ENCODE measurements at regions not wholly inside any gene's neighbourhood (a gene's known extent, or its start where the extent isn't known, plus 50 kb on each side); places are given as distances from the start of the nearest gene placed in this dataset.

DNA sequence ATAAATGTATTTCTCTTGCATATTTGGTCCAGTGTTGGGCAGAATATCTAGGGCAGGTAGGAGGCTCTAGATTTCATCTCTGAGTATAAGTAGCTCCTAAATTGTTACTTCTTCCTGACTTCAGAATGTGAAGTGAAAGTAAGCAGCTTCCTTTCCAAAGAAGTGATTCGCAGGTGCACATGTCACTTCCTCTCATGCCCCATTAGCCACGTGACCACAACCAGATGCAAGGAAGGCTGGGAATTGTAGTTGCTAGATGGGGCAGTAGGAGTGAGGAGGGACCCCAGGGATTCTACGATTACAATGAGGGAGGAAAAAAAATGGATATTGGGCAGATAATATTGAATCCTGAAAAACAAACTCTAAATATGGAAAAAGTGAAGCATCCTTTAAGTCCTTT is 113.2 kb upstream of the CYYR1 start:
- H3K27ac ChIP-seq (ENCODE audit: low read depth in 1 of 2, low read length in 2 of 2), result no peak overlapping the region
- TF ChIP-seq HNF4A (conservative IDR thresholded peaks at IDR 0.05), result no peak
- TF ChIP-seq JUND (IDR thresholded peaks at IDR 0.05), result no peak
- no peaks in the 10 kb centered on the region for H3K27me3 ChIP-seq (ENCODE audit: control insufficient read depth in 4 of 4, insufficient read depth in 4 of 4, low read length in 3 of 4)
- DNase-seq (ENCODE audit: low spot score), result no peak
- 40% methylated on average over 3 of the region's 3 CpGs for WGBS
- H3K4me3 ChIP-seq (ENCODE audit: low read depth in 1 of 3, low read length in 3 of 3), result no peak overlapping the region
- no peaks in the 10 kb centered on the region for H3K4me1 ChIP-seq (ENCODE audit: control insufficient read depth in 4 of 4, insufficient read depth in 4 of 4, low read length in 3 of 4)
- H3K9ac ChIP-seq (ENCODE audit: low read depth in 1 of 2, low read length in 2 of 2), result no peak overlapping the region
- H3K9me3 ChIP-seq (ENCODE audit: control insufficient read depth in 4 of 4, low read length in 3 of 4), result peaks cover 0 to 7% (median 5%) of the 10 kb centered on the region in 4 donors
- no peaks in the 10 kb centered on the region for H3K36me3 ChIP-seq (ENCODE audit: control insufficient read depth in 4 of 4, insufficient read depth in 3 of 4, low read depth in 1 of 4, low read length in 3 of 4)

DNA sequence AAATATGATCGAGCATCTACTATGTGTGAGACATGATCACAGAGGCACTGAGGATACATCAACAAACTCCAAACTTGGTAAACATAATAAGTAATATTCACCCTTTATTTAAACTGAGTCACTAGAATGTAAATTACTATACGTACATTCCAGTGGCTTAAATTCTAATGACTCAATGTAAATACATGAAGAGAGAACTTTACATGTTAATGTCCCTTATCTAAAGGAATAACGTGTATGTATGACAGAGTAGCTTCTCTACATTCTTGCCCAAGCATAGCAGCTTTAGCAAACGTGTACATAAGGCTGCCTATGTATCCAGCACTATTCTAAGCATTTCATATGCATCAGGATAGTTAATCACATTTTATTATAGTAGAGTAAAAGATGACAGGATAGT is 111.8 kb upstream of the CYYR1 start:
- no peaks in the 10 kb centered on the region for H3K27me3 ChIP-seq (ENCODE audit: control insufficient read depth in 4 of 4, insufficient read depth in 4 of 4, low read length in 3 of 4)
- no peak overlapping the region for H3K9ac ChIP-seq (ENCODE audit: low read depth in 1 of 2, low read length in 2 of 2)
- no peak for DNase-seq (ENCODE audit: low spot score)
- H3K4me3 ChIP-seq (ENCODE audit: low read depth in 1 of 3, low read length in 3 of 3), result no peak overlapping the region
- H3K36me3 ChIP-seq (ENCODE audit: control insufficient read depth in 4 of 4, insufficient read depth in 3 of 4, low read depth in 1 of 4, low read length in 3 of 4), result no peaks in the 10 kb centered on the region
- WGBS, result 62% methylated on average over 4 of the region's 4 CpGs
- H3K27ac ChIP-seq (ENCODE audit: low read depth in 1 of 2, low read length in 2 of 2), result no peak overlapping the region
- TF ChIP-seq ATF3 (IDR thresholded peaks at IDR 0.05), result no peak
- no peak for TF ChIP-seq YY1 (IDR thresholded peaks at IDR 0.05)
- no peak for TF ChIP-seq FOXA1 (IDR thresholded peaks at IDR 0.05)
- no peak for TF ChIP-seq HNF4A (conservative IDR thresholded peaks at IDR 0.05)
- TF ChIP-seq GABPA (IDR thresholded peaks at IDR 0.05 in 1 of 2, conservative IDR thresholded peaks at IDR 0.05 in 1 of 2), result no peak
- TF ChIP-seq TAF1 (conservative IDR thresholded peaks at IDR 0.05), result no peak
- TF ChIP-seq RXRA (IDR thresholded peaks at IDR 0.05), result no peak
- no peak for TF ChIP-seq JUND (IDR thresholded peaks at IDR 0.05)
- TF ChIP-seq HNF4G (IDR thresholded peaks at IDR 0.05), result no peak
- no peak for TF ChIP-seq NR2F2 (IDR thresholded peaks at IDR 0.05)
- no peak for TF ChIP-seq SP1 (IDR thresholded peaks at IDR 0.05)
- no peak for TF ChIP-seq RAD21 (IDR thresholded peaks at IDR 0.05)
- TF ChIP-seq, protein P1, sequence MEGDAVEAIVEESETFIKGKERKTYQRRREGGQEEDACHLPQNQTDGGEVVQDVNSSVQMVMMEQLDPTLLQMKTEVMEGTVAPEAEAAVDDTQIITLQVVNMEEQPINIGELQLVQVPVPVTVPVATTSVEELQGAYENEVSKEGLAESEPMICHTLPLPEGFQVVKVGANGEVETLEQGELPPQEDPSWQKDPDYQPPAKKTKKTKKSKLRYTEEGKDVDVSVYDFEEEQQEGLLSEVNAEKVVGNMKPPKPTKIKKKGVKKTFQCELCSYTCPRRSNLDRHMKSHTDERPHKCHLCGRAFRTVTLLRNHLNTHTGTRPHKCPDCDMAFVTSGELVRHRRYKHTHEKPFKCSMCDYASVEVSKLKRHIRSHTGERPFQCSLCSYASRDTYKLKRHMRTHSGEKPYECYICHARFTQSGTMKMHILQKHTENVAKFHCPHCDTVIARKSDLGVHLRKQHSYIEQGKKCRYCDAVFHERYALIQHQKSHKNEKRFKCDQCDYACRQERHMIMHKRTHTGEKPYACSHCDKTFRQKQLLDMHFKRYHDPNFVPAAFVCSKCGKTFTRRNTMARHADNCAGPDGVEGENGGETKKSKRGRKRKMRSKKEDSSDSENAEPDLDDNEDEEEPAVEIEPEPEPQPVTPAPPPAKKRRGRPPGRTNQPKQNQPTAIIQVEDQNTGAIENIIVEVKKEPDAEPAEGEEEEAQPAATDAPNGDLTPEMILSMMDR (IDR thresholded peaks at IDR 0.05; ENCODE audit: low read depth, low read length, missing input control), result no peak
- no peak for TF ChIP-seq REST (IDR thresholded peaks at IDR 0.05)
- TF ChIP-seq EGR1 (IDR thresholded peaks at IDR 0.05; ENCODE audit: low read depth in 2 of 2), result no peak
- TF ChIP-seq FOXA2 (IDR thresholded peaks at IDR 0.05), result no peak
- TF ChIP-seq, protein P2, sequence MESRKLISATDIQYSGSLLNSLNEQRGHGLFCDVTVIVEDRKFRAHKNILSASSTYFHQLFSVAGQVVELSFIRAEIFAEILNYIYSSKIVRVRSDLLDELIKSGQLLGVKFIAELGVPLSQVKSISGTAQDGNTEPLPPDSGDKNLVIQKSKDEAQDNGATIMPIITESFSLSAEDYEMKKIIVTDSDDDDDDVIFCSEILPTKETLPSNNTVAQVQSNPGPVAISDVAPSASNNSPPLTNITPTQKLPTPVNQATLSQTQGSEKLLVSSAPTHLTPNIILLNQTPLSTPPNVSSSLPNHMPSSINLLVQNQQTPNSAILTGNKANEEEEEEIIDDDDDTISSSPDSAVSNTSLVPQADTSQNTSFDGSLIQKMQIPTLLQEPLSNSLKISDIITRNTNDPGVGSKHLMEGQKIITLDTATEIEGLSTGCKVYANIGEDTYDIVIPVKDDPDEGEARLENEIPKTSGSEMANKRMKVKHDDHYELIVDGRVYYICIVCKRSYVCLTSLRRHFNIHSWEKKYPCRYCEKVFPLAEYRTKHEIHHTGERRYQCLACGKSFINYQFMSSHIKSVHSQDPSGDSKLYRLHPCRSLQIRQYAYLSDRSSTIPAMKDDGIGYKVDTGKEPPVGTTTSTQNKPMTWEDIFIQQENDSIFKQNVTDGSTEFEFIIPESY (IDR thresholded peaks at IDR 0.05), result no peak
- peaks cover 0 to 3% (median 2%) of the 10 kb centered on the region in 4 donors for H3K9me3 ChIP-seq (ENCODE audit: control insufficient read depth in 4 of 4, low read length in 3 of 4)
- no peaks in the 10 kb centered on the region for H3K4me1 ChIP-seq (ENCODE audit: control insufficient read depth in 4 of 4, insufficient read depth in 4 of 4, low read length in 3 of 4)

Data from liver (tissue), 8 donors.